Left ventricle myocardium inferior (tissue), 1 donor: ENCODE measurements at regions not wholly inside any gene's neighbourhood (a gene's known extent, or its start where the extent isn't known, plus 50 kb on each side); places are given as distances from the start of the nearest gene placed in this dataset.

Experiments used
- DNase-seq: peaks from one replicate; pipeline ENCODE4 v3.0.0-alpha.2; 2020
- H3K27ac ChIP-seq: fragments of 200-600 bp; replicated peaks from 2 replicates; pipeline ENCODE4 v1.8.0; 2021
- H3K27me3 ChIP-seq: fragments of 200-600 bp; 2 replicates; pipeline ENCODE4 v1.8.0; 2021; ENCODE audit warnings: low read depth
- H3K36me3 ChIP-seq: fragments of 200-600 bp; 2 replicates; pipeline ENCODE4 v1.8.0; 2021
- H3K4me1 ChIP-seq: fragments of 200-600 bp; 2 replicates; pipeline ENCODE4 v1.8.0; 2021
- H3K4me3 ChIP-seq: fragments of 200-600 bp; 2 replicates; pipeline ENCODE4 v1.8.0; 2021; ENCODE audit warnings: mild to moderate bottlenecking, moderate library complexity
- H3K9me3 ChIP-seq: fragments of 200-600 bp; replicated peaks from 2 replicates; pipeline ENCODE4 v1.8.0; 2021
- CTCF ChIP-seq: fragments of 200-600 bp; IDR thresholded peaks from 2 replicates; pipeline ENCODE4 v1.8.0; 2021; ENCODE audit warnings: antibody characterized with exemption, mild to moderate bottlenecking, borderline replicate concordance
- intact Hi-C: fragments of 100-400 bp; cut with micrococcal nuclease; formaldehyde crosslinking; loops from one replicate; pipeline ENCODE4 v1.11.0; 2022
- donor health status: DM: no; HTN: yes; CAD: no; lungs with severe emphysema.

- H3K4me3 ChIP-seq, result no peak overlapping the region
- H3K9me3 ChIP-seq, result peaks cover 6% of the 10 kb centered on the region
- no peaks in the 10 kb centered on the region for H3K36me3 ChIP-seq
- no peak overlapping the region for H3K27ac ChIP-seq
- DNase-seq, result no peak
- TF ChIP-seq CTCF, result no peak
- no peaks in the 10 kb centered on the region for H3K4me1 ChIP-seq
- intact Hi-C loops, result no loop called here
- H3K27me3 ChIP-seq, result no peaks in the 10 kb centered on the region
These were observed 311.0 kb downstream of the CENPC start for GRCh38 chr4:67234296-67234695.

GRCh38 chr4:67229148-67229547 is 316.2 kb downstream of the CENPC start:
- intact Hi-C loops, result no loop called here
- H3K36me3 ChIP-seq, result no peaks in the 10 kb centered on the region
- peaks cover 9% of the 10 kb centered on the region for H3K9me3 ChIP-seq
- no peak overlapping the region for H3K4me3 ChIP-seq
- no peak for TF ChIP-seq CTCF
- no peak for DNase-seq
- H3K27ac ChIP-seq, result no peak overlapping the region
- no peaks in the 10 kb centered on the region for H3K4me1 ChIP-seq
- no peaks in the 10 kb centered on the region for H3K27me3 ChIP-seq

GRCh38 chr4:67220861-67221260 is 324.4 kb downstream of the CENPC start:
- Histone ChIP-seq H3K9me3 (no peaks in the 10 kb centered on the region), H3K27ac (no peak overlapping the region), H3K4me1 (no peaks in the 10 kb centered on the region), H3K36me3 (no peaks in the 10 kb centered on the region), H3K27me3 (no peaks in the 10 kb centered on the region), H3K4me3 (no peak overlapping the region)
- no peak for DNase-seq
- intact Hi-C loops, result no loop called here
- TF ChIP-seq CTCF, result no peak

- no peaks in the 10 kb centered on the region for H3K9me3 ChIP-seq
- H3K36me3 ChIP-seq, result no peaks in the 10 kb centered on the region
- H3K4me1 ChIP-seq, result no peaks in the 10 kb centered on the region
- no peaks in the 10 kb centered on the region for H3K27me3 ChIP-seq
- intact Hi-C loops, result no loop called here
- H3K4me3 ChIP-seq, result no peak overlapping the region
- DNase-seq, result no peak
- TF ChIP-seq CTCF, result no peak
- no peak overlapping the region for H3K27ac ChIP-seq
These were observed 326.4 kb downstream of the CENPC start for GRCh38 chr4:67218883-67219282.

- no peak for TF ChIP-seq CTCF
These were observed 337.3 kb downstream of the CENPC start for GRCh38 chr4:67207941-67208441.

GRCh38 chr4:67204441-67204840 is 340.9 kb downstream of the CENPC start:
- Histone ChIP-seq H3K36me3 (no peaks in the 10 kb centered on the region), H3K27ac (no peak overlapping the region), H3K4me3 (no peak overlapping the region), H3K27me3 (no peaks in the 10 kb centered on the region), H3K4me1 (no peaks in the 10 kb centered on the region), H3K9me3 (no peaks in the 10 kb centered on the region)
- intact Hi-C loops, result no loop called here
- no peak for DNase-seq
- no peak for TF ChIP-seq CTCF

More at GRCh38 chr4:67207941-67208441, 337.3 kb downstream of the CENPC start:
- Histone ChIP-seq H3K4me3 (no peak overlapping the region), H3K4me1 (no peaks in the 10 kb centered on the region), H3K36me3 (no peaks in the 10 kb centered on the region), H3K27me3 (no peaks in the 10 kb centered on the region), H3K9me3 (peaks cover 6% of the 10 kb centered on the region), H3K27ac (no peak overlapping the region)
- no peak for DNase-seq
- intact Hi-C loops, result no loop called here
